ENCODE measurements at regions not wholly inside any gene's neighbourhood (a gene's known extent, or its start where the extent isn't known, plus 50 kb on each side); places are given as distances from the start of the nearest gene placed in this dataset.
"Not testable (repeated sequence)": the region's sequence is repeated elsewhere in the genome, so short reads cannot be mapped to it uniquely, and the experiment has no call there.

- H3K27ac ChIP-seq: no peak overlapping the region
- no peak for TF ChIP-seq ZFX (IDR thresholded peaks at IDR 0.05; ENCODE audit: borderline replicate concordance)
- TF ChIP-seq, protein P1, sequence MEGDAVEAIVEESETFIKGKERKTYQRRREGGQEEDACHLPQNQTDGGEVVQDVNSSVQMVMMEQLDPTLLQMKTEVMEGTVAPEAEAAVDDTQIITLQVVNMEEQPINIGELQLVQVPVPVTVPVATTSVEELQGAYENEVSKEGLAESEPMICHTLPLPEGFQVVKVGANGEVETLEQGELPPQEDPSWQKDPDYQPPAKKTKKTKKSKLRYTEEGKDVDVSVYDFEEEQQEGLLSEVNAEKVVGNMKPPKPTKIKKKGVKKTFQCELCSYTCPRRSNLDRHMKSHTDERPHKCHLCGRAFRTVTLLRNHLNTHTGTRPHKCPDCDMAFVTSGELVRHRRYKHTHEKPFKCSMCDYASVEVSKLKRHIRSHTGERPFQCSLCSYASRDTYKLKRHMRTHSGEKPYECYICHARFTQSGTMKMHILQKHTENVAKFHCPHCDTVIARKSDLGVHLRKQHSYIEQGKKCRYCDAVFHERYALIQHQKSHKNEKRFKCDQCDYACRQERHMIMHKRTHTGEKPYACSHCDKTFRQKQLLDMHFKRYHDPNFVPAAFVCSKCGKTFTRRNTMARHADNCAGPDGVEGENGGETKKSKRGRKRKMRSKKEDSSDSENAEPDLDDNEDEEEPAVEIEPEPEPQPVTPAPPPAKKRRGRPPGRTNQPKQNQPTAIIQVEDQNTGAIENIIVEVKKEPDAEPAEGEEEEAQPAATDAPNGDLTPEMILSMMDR (IDR thresholded peaks at IDR 0.05): no peak
Measured at GRCh38 chr7:8831376-8831775, 398.0 kb downstream of the NXPH1 start.

GRCh38 chr7:8833355-8833754, 399.9 kb downstream of the NXPH1 start:
- H3K27ac ChIP-seq: no peak overlapping the region
- TF ChIP-seq, protein P1 (IDR thresholded peaks at IDR 0.05): no peak
- TF ChIP-seq ZFX (IDR thresholded peaks at IDR 0.05; ENCODE audit: borderline replicate concordance): no peak

- no peak for TF ChIP-seq ZFX (IDR thresholded peaks at IDR 0.05; ENCODE audit: borderline replicate concordance)
- TF ChIP-seq, protein P1 (IDR thresholded peaks at IDR 0.05): no peak
- H3K27ac ChIP-seq: no peak overlapping the region
Measured at GRCh38 chr7:8841171-8841570, 407.8 kb downstream of the NXPH1 start.

- no peak overlapping the region for H3K27ac ChIP-seq
- TF ChIP-seq, protein P1 (IDR thresholded peaks at IDR 0.05): no peak
- no peak for TF ChIP-seq ZFX (IDR thresholded peaks at IDR 0.05; ENCODE audit: borderline replicate concordance)
Measured at GRCh38 chr7:8871716-8872115, 438.3 kb downstream of the NXPH1 start.

- TF ChIP-seq, protein P1 (IDR thresholded peaks at IDR 0.05): no peak
- TF ChIP-seq ZFX (IDR thresholded peaks at IDR 0.05; ENCODE audit: borderline replicate concordance): no peak
- no peak overlapping the region for H3K27ac ChIP-seq
Measured at GRCh38 chr7:8881916-8882315, 448.5 kb downstream of the NXPH1 start.

DNA sequence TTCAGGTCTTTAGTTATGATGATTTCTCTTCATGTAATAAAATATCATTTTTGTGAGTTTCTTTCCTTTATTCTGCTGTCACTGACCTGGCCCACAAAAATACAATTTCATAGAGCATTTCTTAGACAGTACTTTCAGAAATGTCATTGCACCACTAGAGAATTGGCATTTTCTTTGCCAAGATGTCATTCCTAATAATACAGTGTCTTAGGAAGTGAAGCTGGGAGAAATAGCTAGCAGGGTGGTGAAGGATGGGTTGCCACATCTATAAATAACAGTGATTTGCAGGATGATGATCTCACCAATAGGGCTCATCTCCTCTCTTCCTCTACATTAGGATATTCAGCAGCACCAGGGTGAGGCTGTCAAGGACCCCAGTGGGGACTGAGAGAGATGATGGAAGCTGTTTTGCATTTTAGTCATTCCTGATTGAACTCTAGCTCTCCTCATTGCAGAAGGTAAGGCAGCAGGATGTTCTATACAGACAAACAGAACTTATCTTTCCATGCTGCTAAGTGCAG, 452.1 kb downstream of the NXPH1 start:
- no peak overlapping the region for H3K27ac ChIP-seq
- TF ChIP-seq, protein P1 (IDR thresholded peaks at IDR 0.05): no peak
- no peak for TF ChIP-seq ZFX (IDR thresholded peaks at IDR 0.05; ENCODE audit: borderline replicate concordance)

GRCh38 chr7:8890346-8890745, 456.9 kb downstream of the NXPH1 start:
- not testable (repeated sequence) for H3K27ac ChIP-seq

DNA sequence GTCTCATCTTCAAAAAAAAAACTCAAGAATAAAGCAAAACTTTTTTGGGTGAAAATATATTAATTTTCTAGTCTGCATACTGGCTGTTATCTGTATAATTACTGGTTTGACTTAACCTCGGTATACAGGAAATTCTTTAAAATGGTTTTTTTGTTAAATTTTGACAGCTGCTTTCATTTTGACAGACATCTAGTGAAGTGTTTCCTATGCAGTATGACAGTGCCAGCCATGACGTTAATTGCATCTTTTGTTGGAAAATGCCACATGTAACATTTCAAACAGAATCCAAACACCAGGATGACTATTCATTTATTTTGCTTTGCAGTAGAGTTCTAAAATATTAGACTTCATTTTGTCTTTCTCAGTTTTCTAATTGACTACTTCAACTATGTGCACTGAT, 460.4 kb downstream of the NXPH1 start:
- TF ChIP-seq ZFX (IDR thresholded peaks at IDR 0.05; ENCODE audit: borderline replicate concordance): no peak
- TF ChIP-seq, protein P1 (IDR thresholded peaks at IDR 0.05): no peak
- H3K27ac ChIP-seq: no peak overlapping the region
